ENCODE measurements at regions not wholly inside any gene's neighbourhood (a gene's known extent, or its start where the extent isn't known, plus 50 kb on each side); places are given as distances from the start of the nearest gene placed in this dataset.

DNA sequence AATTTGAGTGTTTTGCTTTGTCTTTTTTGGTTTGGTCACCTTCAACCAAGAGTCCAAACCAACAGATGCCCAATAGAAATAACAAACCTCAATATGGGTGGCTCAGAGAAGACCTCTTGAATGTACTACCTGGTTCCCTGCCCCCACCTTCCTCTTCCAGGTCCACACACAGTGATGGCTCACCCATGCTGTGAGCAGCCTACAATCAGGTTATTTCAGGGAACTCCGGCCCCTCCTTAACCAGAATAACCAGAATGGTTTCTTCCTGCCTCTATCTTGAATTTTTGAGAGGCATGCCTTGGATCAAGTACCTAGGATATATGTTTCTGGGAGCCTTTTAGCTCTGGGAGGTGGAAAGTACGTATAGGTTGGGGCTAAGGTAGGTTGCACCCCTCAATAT lies 327.1 kb upstream of the PRDM1 start:
- no peak for ATAC-seq
- no peak for TF ChIP-seq ZFP30 (CRISPR knock-in tag; IDR thresholded peaks at IDR 0.05)
- no peak for TF ChIP-seq TCF4 (CRISPR knock-in tag; IDR thresholded peaks at IDR 0.05; ENCODE audit: borderline replicate concordance)
- TF ChIP-seq SNAI2 (CRISPR knock-in tag; IDR thresholded peaks at IDR 0.05): no peak
- TF ChIP-seq PPARA (CRISPR knock-in tag; IDR thresholded peaks at IDR 0.05; ENCODE audit: borderline replicate concordance): no peak
- no peak for TF ChIP-seq ZFP3 (CRISPR knock-in tag; IDR thresholded peaks at IDR 0.05)
- TF ChIP-seq, protein P1, sequence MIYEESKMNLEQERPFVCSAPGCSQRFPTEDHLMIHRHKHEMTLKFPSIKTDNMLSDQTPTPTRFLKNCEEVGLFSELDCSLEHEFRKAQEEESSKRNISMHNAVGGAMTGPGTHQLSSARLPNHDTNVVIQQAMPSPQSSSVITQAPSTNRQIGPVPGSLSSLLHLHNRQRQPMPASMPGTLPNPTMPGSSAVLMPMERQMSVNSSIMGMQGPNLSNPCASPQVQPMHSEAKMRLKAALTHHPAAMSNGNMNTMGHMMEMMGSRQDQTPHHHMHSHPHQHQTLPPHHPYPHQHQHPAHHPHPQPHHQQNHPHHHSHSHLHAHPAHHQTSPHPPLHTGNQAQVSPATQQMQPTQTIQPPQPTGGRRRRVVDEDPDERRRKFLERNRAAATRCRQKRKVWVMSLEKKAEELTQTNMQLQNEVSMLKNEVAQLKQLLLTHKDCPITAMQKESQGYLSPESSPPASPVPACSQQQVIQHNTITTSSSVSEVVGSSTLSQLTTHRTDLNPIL (CRISPR knock-in tag; IDR thresholded peaks at IDR 0.05; ENCODE audit: low read depth): no peak
- no peak for TF ChIP-seq CSDC2 (CRISPR knock-in tag; IDR thresholded peaks at IDR 0.05)
- TF ChIP-seq, protein P2, sequence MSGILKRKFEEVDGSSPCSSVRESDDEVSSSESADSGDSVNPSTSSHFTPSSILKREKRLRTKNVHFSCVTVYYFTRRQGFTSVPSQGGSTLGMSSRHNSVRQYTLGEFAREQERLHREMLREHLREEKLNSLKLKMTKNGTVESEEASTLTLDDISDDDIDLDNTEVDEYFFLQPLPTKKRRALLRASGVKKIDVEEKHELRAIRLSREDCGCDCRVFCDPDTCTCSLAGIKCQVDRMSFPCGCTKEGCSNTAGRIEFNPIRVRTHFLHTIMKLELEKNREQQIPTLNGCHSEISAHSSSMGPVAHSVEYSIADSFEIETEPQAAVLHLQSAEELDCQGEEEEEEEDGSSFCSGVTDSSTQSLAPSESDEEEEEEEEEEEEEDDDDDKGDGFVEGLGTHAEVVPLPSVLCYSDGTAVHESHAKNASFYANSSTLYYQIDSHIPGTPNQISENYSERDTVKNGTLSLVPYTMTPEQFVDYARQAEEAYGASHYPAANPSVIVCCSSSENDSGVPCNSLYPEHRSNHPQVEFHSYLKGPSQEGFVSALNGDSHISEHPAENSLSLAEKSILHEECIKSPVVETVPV (CRISPR knock-in tag; IDR thresholded peaks at IDR 0.05): no peak
- TF ChIP-seq, protein P3, sequence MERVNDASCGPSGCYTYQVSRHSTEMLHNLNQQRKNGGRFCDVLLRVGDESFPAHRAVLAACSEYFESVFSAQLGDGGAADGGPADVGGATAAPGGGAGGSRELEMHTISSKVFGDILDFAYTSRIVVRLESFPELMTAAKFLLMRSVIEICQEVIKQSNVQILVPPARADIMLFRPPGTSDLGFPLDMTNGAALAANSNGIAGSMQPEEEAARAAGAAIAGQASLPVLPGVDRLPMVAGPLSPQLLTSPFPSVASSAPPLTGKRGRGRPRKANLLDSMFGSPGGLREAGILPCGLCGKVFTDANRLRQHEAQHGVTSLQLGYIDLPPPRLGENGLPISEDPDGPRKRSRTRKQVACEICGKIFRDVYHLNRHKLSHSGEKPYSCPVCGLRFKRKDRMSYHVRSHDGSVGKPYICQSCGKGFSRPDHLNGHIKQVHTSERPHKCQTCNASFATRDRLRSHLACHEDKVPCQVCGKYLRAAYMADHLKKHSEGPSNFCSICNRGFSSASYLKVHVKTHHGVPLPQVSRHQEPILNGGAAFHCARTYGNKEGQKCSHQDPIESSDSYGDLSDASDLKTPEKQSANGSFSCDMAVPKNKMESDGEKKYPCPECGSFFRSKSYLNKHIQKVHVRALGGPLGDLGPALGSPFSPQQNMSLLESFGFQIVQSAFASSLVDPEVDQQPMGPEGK (CRISPR knock-in tag; IDR thresholded peaks at IDR 0.05; ENCODE audit: borderline replicate concordance): no peak
- TF ChIP-seq ZNF70 (CRISPR knock-in tag; IDR thresholded peaks at IDR 0.05): no peak
- TF ChIP-seq, protein P4, sequence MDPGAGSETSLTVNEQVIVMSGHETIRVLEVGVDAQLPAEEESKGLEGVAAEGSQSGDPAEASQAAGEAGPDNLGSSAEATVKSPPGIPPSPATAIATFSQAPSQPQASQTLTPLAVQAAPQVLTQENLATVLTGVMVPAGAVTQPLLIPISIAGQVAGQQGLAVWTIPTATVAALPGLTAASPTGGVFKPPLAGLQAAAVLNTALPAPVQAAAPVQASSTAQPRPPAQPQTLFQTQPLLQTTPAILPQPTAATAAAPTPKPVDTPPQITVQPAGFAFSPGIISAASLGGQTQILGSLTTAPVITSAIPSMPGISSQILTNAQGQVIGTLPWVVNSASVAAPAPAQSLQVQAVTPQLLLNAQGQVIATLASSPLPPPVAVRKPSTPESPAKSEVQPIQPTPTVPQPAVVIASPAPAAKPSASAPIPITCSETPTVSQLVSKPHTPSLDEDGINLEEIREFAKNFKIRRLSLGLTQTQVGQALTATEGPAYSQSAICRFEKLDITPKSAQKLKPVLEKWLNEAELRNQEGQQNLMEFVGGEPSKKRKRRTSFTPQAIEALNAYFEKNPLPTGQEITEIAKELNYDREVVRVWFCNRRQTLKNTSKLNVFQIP (CRISPR knock-in tag; IDR thresholded peaks at IDR 0.05; ENCODE audit: borderline replicate concordance, low read depth): no peak
- no peak for TF ChIP-seq ESRRG (CRISPR knock-in tag; IDR thresholded peaks at IDR 0.05)
- no peak for TF ChIP-seq ZC3H10 (CRISPR knock-in tag; IDR thresholded peaks at IDR 0.05)
- TF ChIP-seq OSR1 (CRISPR knock-in tag; IDR thresholded peaks at IDR 0.05): no peak
- TF ChIP-seq BACH2 (CRISPR knock-in tag; IDR thresholded peaks at IDR 0.05; ENCODE audit: borderline replicate concordance): no peak
- no peak for TF ChIP-seq TOX (CRISPR knock-in tag; IDR thresholded peaks at IDR 0.05; ENCODE audit: borderline replicate concordance)
- no peak for TF ChIP-seq ZNF8 (CRISPR knock-in tag; IDR thresholded peaks at IDR 0.05)
- TF ChIP-seq, protein P5, sequence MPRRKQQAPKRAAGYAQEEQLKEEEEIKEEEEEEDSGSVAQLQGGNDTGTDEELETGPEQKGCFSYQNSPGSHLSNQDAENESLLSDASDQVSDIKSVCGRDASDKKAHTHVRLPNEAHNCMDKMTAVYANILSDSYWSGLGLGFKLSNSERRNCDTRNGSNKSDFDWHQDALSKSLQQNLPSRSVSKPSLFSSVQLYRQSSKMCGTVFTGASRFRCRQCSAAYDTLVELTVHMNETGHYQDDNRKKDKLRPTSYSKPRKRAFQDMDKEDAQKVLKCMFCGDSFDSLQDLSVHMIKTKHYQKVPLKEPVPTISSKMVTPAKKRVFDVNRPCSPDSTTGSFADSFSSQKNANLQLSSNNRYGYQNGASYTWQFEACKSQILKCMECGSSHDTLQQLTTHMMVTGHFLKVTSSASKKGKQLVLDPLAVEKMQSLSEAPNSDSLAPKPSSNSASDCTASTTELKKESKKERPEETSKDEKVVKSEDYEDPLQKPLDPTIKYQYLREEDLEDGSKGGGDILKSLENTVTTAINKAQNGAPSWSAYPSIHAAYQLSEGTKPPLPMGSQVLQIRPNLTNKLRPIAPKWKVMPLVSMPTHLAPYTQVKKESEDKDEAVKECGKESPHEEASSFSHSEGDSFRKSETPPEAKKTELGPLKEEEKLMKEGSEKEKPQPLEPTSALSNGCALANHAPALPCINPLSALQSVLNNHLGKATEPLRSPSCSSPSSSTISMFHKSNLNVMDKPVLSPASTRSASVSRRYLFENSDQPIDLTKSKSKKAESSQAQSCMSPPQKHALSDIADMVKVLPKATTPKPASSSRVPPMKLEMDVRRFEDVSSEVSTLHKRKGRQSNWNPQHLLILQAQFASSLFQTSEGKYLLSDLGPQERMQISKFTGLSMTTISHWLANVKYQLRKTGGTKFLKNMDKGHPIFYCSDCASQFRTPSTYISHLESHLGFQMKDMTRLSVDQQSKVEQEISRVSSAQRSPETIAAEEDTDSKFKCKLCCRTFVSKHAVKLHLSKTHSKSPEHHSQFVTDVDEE (CRISPR knock-in tag; IDR thresholded peaks at IDR 0.05): no peak
- no peak for TF ChIP-seq ARNTL (CRISPR knock-in tag; IDR thresholded peaks at IDR 0.05; ENCODE audit: borderline replicate concordance, low read depth)

DNA sequence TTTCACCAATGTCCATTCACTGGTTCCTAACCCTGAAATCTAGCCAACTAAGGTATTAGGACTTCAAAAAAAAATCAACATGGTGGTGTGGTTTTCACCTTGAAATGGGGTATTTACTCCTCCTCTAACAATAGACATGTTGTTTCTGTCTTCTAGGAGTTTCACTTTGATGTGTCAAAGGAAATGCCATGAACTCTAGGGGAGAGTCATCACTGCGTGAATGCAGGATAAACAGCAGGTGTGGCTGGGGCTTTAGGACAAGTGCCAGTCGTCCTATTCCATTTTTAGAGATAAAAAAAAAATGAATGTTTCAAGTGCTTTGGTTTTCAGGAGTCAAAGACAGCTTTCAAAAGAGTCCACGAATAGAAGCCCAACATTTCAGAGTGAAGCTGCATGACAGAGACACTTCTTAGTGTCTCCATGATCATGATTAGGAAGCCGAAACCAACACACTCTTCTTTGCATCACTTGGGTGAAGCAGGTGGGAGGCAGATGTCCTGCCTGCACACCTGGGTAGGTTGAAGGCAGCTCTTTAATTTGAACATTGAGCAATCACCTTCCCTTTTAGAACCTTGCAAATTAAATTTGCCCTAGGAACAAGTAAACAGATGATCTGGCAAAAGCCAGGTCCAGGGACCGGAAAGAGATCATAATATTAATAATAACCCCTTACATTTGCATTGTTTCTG lies 328.5 kb upstream of the PRDM1 start:
- TF ChIP-seq ZNF8 (CRISPR knock-in tag; IDR thresholded peaks at IDR 0.05) (no peak), ZC3H10 (CRISPR knock-in tag; IDR thresholded peaks at IDR 0.05) (no peak)
- TF ChIP-seq, protein P2 (CRISPR knock-in tag; IDR thresholded peaks at IDR 0.05): no peak
- no peak for ATAC-seq

Measured in SK-N-SH treated with all-trans-retinoic acid at 6 μM for 48 hours (cell line).